HG03521 (cell line): ENCODE measurements at regions not wholly inside any gene's neighbourhood (a gene's known extent, or its start where the extent isn't known, plus 50 kb on each side); places are given as distances from the start of the nearest gene placed in this dataset.

Source experiments
- ATAC-seq: cut with Tn5 transposase; IDR thresholded peaks from one replicate; pipeline ENCODE4 v1.9.1; 2021; ENCODE audit warnings: mild to moderate bottlenecking, moderate library complexity; ENCODE audit not compliant: unreplicated experiment

- no peak for ATAC-seq
These were observed 458.0 kb upstream of the ASIC2 start for GRCh38 chr17:33750943-33751701.

- no peak for ATAC-seq
These were observed 458.6 kb upstream of the ASIC2 start for GRCh38 chr17:33751702-33752065.

GRCh38 chr17:33753452-33753851 is 460.4 kb upstream of the ASIC2 start:
- ATAC-seq, result no peak

DNA sequence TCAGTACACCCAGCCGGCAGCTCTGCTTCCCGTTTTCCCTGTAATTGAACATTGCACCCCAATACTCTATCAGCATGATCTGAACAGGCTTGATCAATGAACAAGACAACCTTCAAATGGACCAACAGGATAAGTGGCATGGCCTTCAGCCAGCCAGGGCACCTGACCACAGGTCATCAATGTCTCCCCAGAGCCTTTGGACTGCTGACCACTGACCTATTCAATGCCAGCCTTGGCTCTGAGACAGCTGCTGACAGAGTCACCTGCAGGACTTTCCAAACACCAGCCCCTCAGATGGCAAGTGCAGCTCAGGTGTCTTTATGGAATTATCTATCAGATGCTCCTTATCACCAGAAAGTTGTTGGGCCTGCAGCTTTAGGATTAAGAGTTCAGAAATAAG is 462.9 kb upstream of the ASIC2 start:
- no peak for ATAC-seq

GRCh38 chr17:33765871-33766270 is 472.8 kb upstream of the ASIC2 start:
- ATAC-seq, result no peak

DNA sequence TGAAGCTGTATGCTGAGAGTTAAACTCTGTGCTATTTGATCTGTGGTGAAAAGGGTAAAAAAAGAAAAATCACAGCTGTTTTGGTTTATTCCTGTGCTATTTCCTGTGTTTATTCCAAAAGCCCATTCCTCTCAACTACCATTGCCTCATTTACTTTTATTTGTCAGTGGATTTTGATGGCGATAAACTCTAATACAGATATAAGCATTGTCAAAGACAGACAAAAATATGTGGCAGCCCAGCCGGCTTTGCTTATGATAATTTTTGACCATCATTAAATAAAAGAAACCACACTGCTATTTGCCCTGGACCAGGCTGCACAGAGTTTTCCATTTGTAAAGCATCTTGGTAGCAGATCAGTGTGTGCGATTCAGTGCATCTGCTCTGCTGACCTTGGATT is 473.6 kb upstream of the ASIC2 start:
- ATAC-seq, result no peak

DNA sequence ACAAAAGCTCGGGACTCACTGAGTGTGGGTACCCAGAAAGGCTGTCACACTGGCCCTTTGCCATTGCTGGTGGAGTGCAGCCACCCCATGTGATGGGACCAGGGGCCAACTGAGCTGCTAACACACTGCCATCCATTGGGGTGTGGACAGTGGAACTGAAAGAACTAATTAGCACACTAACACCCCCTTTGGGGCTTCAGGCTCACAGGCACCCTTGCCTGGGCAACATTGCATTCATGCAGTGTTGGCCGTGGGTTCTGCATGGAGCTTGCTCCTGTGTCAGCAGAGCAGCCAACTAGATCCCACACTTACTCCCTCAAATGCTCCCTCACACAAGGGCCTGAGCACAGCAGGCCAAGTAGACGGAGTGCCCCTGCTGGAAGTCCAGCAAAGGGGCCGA is 476.0 kb upstream of the ASIC2 start:
- ATAC-seq, result no peak

- ATAC-seq, result no peak
These were observed 478.8 kb upstream of the CCL2 start for GRCh38 chr17:33776304-33776703.

GRCh38 chr17:33776903-33777302 is 478.2 kb upstream of the CCL2 start:
- ATAC-seq, result no peak

GRCh38 chr17:33777674-33778073 is 477.4 kb upstream of the CCL2 start:
- ATAC-seq, result no peak

GRCh38 chr17:33778505-33779233 is 476.4 kb upstream of the CCL2 start:
- no peak for ATAC-seq

DNA sequence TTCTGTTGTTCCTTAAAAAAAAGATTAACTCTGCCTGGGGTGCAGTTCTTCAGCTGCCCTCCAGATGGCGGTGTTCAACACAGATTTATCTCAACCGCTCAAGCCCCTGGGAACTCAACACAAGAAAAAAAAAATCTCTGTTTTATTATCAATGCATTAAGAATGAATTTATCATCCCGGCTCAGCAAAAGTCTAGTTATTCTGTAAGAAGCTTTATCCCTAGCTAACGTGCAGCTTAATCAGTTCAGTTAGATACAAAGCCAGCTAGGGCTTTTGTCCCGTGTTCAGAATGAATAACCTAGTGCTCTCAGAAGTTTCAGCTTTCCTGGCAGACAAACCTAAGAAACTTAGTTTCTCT is 475.9 kb upstream of the CCL2 start:
- no peak for ATAC-seq

DNA sequence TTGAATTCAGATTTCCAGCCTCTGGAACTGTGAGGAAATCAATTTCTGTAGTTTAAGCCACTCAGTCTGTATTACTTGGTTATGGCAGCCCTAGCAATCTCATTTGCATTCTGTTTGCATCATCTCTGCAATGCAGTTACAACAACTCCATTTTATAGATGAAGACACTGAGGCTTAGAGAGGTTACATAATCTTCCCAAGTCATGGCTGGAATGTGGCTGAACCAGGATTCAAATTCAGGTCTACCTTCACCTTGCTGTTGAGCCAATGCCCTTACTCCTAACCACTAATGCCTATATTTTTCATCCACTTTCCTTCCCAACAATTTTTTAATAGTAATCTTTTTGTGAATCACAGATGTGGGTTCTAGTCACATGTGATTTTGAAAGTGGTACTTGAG is 469.8 kb upstream of the CCL2 start:
- no peak for ATAC-seq

GRCh38 chr17:33786478-33786877 is 468.6 kb upstream of the CCL2 start:
- no peak for ATAC-seq

GRCh38 chr17:33789658-33790057 is 465.4 kb upstream of the CCL2 start:
- ATAC-seq, result no peak

- no peak for ATAC-seq
These were observed 457.9 kb upstream of the CCL2 start for GRCh38 chr17:33797181-33797580.

DNA sequence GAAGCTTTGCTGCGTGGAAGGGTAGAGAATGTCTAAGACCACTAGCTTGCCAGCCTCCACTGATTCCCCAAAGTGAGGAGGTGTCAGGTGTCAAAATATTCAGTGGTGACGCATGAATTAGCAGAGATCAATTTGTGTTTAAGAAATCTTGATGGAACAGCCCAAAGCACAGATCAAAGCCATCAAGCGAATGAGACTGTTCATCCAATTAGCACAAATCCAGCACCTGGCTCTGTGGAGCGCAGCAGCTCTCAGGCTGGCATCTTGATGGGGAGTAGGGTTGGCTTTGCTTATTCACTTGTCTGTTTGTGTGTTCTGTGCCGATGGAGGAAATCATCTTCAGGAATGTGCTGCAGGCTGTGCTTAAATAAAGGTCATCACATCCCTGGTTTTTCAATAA is 456.8 kb upstream of the CCL2 start:
- ATAC-seq, result no peak

GRCh38 chr17:33802349-33803198 is 452.5 kb upstream of the CCL2 start:
- ATAC-seq, result no peak

GRCh38 chr17:33803199-33803685 is 451.8 kb upstream of the CCL2 start:
- no peak for ATAC-seq

DNA sequence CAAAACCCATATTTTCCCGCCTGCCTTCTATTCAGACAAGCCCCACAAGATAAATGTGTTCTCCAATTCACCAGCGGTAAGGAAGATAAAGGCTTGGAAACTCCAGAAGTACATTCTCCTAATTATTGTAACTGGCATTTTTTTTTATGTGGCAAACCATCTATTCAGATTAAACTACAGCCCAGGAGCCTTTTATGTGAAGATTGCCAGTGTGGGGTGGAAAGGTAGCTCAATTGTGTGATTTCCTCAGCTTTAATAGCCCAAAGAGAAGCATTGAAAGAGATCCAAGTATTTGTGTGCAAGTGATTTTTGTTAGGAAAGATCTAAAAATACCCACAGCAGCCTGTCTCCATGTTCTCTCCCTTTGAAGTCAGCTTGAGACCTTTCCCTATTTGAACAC is 451.4 kb upstream of the CCL2 start:
- no peak for ATAC-seq

DNA sequence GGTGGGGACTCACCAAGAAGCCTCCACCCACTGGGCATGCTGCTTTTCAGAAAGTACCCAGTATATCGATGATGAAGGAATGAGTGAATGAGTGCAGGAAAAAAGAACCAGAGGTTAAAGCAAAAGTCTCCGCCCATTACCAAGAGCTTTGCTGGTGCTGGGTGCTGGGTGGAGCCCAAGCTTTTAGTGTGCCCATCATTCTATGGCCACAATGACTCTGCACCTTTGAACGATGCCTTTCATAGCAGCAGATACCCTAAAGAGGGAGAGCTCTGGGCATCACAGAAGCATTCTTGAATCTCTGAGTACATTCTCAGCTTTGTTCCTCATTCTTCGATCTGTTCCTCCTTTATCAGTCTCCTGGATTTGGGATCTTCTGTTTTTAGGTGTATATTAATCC is 450.7 kb upstream of the CCL2 start:
- ATAC-seq, result no peak

DNA sequence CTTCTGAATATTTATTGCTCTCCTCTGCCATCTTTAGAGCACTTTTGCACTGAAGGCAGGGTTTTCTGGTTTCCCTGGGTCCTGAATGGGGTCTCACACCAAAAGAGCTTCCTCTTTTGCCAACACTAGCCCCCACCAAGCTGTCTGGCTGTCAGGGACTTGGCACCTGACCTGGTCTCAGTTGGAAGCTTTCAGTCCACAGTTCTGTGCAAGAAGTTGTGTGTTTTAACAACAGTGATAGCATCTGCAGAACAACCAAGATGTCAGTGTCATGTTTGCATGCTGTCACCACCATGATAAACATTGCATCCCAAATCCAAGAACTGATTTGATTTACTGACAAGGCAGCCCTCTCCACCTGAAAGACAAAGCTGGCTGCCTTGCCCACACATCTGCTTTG is 448.5 kb upstream of the CCL2 start:
- ATAC-seq, result no peak
